WERI-Rb-1 (cell line): ENCODE measurements at regions not wholly inside any gene's neighbourhood (a gene's known extent, or its start where the extent isn't known, plus 50 kb on each side); places are given as distances from the start of the nearest gene placed in this dataset.

Experiments
- DNase-seq: peaks from one replicate; pipeline ENCODE4 v3.0.0-alpha.2; 2020
- H3K27ac ChIP-seq: fragments of 250-450 bp; sonication (Bioruptor Pico); 2 replicates; pipeline ENCODE4 v1.5.1; 2020; ENCODE audit warnings: mild to moderate bottlenecking, moderate library complexity
- H3K27me3 ChIP-seq: fragments of 250-450 bp; sonication (Bioruptor Pico); 2 replicates; pipeline ENCODE4 v1.5.1; 2021; ENCODE audit warnings: mild to moderate bottlenecking, low read depth, moderate library complexity; ENCODE audit not compliant: insufficient read depth, severe bottlenecking
- H3K36me3 ChIP-seq: fragments of 250-450 bp; sonication (Bioruptor Pico); 2 replicates; pipeline ENCODE4 v1.5.1; 2020; ENCODE audit warnings: mild to moderate bottlenecking, moderate library complexity
- H3K4me3 ChIP-seq: 2 replicates; pipeline ENCODE4 v1.5.1; 2011; ENCODE audit warnings: low read depth, mild to moderate bottlenecking, control low read depth, low read length
- H3K9me3 ChIP-seq: fragments of 250-450 bp; sonication (Bioruptor Pico); 2 replicates; pipeline ENCODE4 v1.5.1; 2021; ENCODE audit warnings: mild to moderate bottlenecking, moderate library complexity; ENCODE audit not compliant: severe bottlenecking
- CTCF ChIP-seq: IDR thresholded peaks from 2 replicates; pipeline ENCODE4 v1.5.1; 2011; ENCODE audit warnings: low read depth, mild to moderate bottlenecking, control low read depth, inconsistent platforms, low read length

- no peak for DNase-seq
- Histone ChIP-seq H3K9me3 (no peaks in the 10 kb centered on the region), H3K36me3 (no peaks in the 10 kb centered on the region), H3K27me3 (no peaks in the 10 kb centered on the region), H3K4me3 (no peak overlapping the region), H3K27ac (no peak overlapping the region)
- no peak for TF ChIP-seq CTCF
Measured at GRCh38 chr1:99447721-99448120, 183.4 kb downstream of the PLPPR4 start.

- H3K27ac ChIP-seq, result no peak overlapping the region
- no peak overlapping the region for H3K4me3 ChIP-seq
- H3K27me3 ChIP-seq, result no peaks in the 10 kb centered on the region
- no peak for DNase-seq
- no peaks in the 10 kb centered on the region for H3K36me3 ChIP-seq
- TF ChIP-seq CTCF, result no peak
- no peaks in the 10 kb centered on the region for H3K9me3 ChIP-seq
Measured at GRCh38 chr1:99455760-99456159, 190.2 kb upstream of the PALMD start.

- H3K9me3 ChIP-seq, result no peaks in the 10 kb centered on the region
- H3K27ac ChIP-seq, result no peak overlapping the region
- no peaks in the 10 kb centered on the region for H3K36me3 ChIP-seq
- TF ChIP-seq CTCF, result no peak
- DNase-seq, result no peak
- H3K27me3 ChIP-seq, result no peaks in the 10 kb centered on the region
- H3K4me3 ChIP-seq, result no peak overlapping the region
Measured at GRCh38 chr1:99456536-99456935, 189.4 kb upstream of the PALMD start.

GRCh38 chr1:99457381-99458165 lies 188.3 kb upstream of the PALMD start:
- no peak for TF ChIP-seq CTCF
- no peaks in the 10 kb centered on the region for H3K36me3 ChIP-seq
- no peak overlapping the region for H3K4me3 ChIP-seq
- H3K27ac ChIP-seq, result no peak overlapping the region
- DNase-seq, result no peak
- peaks cover 2% of the 10 kb centered on the region for H3K9me3 ChIP-seq
- no peaks in the 10 kb centered on the region for H3K27me3 ChIP-seq

- DNase-seq, result no peak
- H3K27ac ChIP-seq, result no peak overlapping the region
- peaks cover 2% of the 10 kb centered on the region for H3K9me3 ChIP-seq
- no peak overlapping the region for H3K4me3 ChIP-seq
- no peaks in the 10 kb centered on the region for H3K27me3 ChIP-seq
- no peak for TF ChIP-seq CTCF
- no peaks in the 10 kb centered on the region for H3K36me3 ChIP-seq
Measured at GRCh38 chr1:99461499-99461898, 184.4 kb upstream of the PALMD start.

- Histone ChIP-seq H3K36me3 (no peaks in the 10 kb centered on the region), H3K27me3 (no peaks in the 10 kb centered on the region)
Measured at GRCh38 chr1:99464738-99465137, 181.2 kb upstream of the PALMD start.

More at GRCh38 chr1:99464738-99465137, 181.2 kb upstream of the PALMD start:
- TF ChIP-seq CTCF, result no peak
- peaks cover 2% of the 10 kb centered on the region for H3K9me3 ChIP-seq
- no peak overlapping the region for H3K27ac ChIP-seq
- H3K4me3 ChIP-seq, result no peak overlapping the region
- DNase-seq, result no peak
